Natural killer cell (primary cell): ENCODE measurements at regions not wholly inside any gene's neighbourhood (a gene's known extent, or its start where the extent isn't known, plus 50 kb on each side); places are given as distances from the start of the nearest gene placed in this dataset.

Source experiments
- ATAC-seq, 3 donors: fragments of 150-1000 bp in 2 of 3; fragments of 200-7000 bp in 1 of 3; cut with Tn5 transposase; 1 replicate in 1 of 3; 2 replicates in 2 of 3; pipeline ENCODE4 v1.10.0; 2021; ENCODE audit warnings: mild to moderate bottlenecking in 2 of 3, moderate library complexity in 2 of 3
- DNase-seq, 2 donors: peaks; one replicate each; pipeline versions ENCODE4 v3.0.0 to v3.0.0-alpha.2; 2013 to 2021; ENCODE audit warnings: mixed read lengths in 1 of 2
- H3K27ac ChIP-seq: one replicate; pipeline ENCODE4 v1.5.1; 2013; ENCODE audit warnings: mild to moderate bottlenecking, low read length
- H3K27me3 ChIP-seq: one replicate; pipeline ENCODE4 v1.6.1; 2013; ENCODE audit warnings: low read length; ENCODE audit not compliant: control insufficient read depth, insufficient read depth
- H3K36me3 ChIP-seq: one replicate; pipeline ENCODE4 v1.6.1; 2013; ENCODE audit warnings: low read length; ENCODE audit not compliant: control insufficient read depth, insufficient read depth
- H3K4me1 ChIP-seq: one replicate; pipeline ENCODE4 v1.6.1; 2013; ENCODE audit warnings: low read length; ENCODE audit not compliant: control insufficient read depth, insufficient read depth
- H3K4me3 ChIP-seq: one replicate; pipeline ENCODE4 v1.5.1; 2013; ENCODE audit warnings: low read length
- H3K9me3 ChIP-seq: one replicate; pipeline ENCODE4 v1.6.1; 2013; ENCODE audit warnings: low read length; ENCODE audit not compliant: control insufficient read depth, insufficient read depth
- H3K27ac Mint-ChIP-seq, 2 donors: one replicate each; pipeline ENCODE4 v1.8.0; 2022; ENCODE audit warnings: mild to moderate bottlenecking in 2 of 2, mixed read lengths in 2 of 2, moderate library complexity in 1 of 2
- H3K27me3 Mint-ChIP-seq, 2 donors: one replicate each; pipeline ENCODE4 v1.8.0; 2022; ENCODE audit warnings: low read depth in 2 of 2, mixed read lengths in 2 of 2
- H3K36me3 Mint-ChIP-seq: one replicate; pipeline ENCODE4 v1.8.0; 2022; ENCODE audit warnings: mixed read lengths
- H3K4me1 Mint-ChIP-seq, 2 donors: one replicate each; pipeline ENCODE4 v1.8.0; 2022; ENCODE audit warnings: mixed read lengths in 2 of 2
- H3K4me3 Mint-ChIP-seq: one replicate; pipeline ENCODE4 v1.8.0; 2022; ENCODE audit warnings: mild to moderate bottlenecking, moderate library complexity, mixed read lengths
- H3K9me3 Mint-ChIP-seq, 2 donors: one replicate each; pipeline ENCODE4 v1.8.0; 2022; ENCODE audit warnings: mixed read lengths in 2 of 2
- CTCF ChIP-seq: fragments of 200-600 bp; IDR thresholded peaks from one replicate; pipeline ENCODE4 v1.8.0; 2022; ENCODE audit warnings: antibody characterized with exemption
- WGBS: methylation state at CpG from one replicate; pipeline ENCODE4 v1.1.7; 2013; ENCODE audit warnings: missing lambda C conversion rate; ENCODE audit not compliant: insufficient coverage; 5-methylcytosine and 5-hydroxymethylcytosine counted together
- intact Hi-C: fragments of 100-400 bp; cut with micrococcal nuclease; formaldehyde crosslinking; loops from one replicate; pipeline ENCODE4 v1.14.2; 2022

GRCh38 chr2:35741556-35741955 lies 614.0 kb upstream of the CRIM1 start:
- no peak for TF ChIP-seq CTCF
- ATAC-seq: no peak
- Histone ChIP-seq H3K4me1 (no peaks in the 10 kb centered on the region), H3K36me3 (no peaks in the 10 kb centered on the region), H3K4me3 (no peak overlapping the region), H3K9me3 (no peaks in the 10 kb centered on the region), H3K27ac (no peak overlapping the region), H3K27me3 (no peaks in the 10 kb centered on the region)
- H3K4me3 Mint-ChIP-seq: no peak overlapping the region
- no peaks in the 10 kb centered on the region for H3K27me3 Mint-ChIP-seq
- H3K4me1 Mint-ChIP-seq: no peaks in the 10 kb centered on the region
- DNase-seq: no peak
- H3K27ac Mint-ChIP-seq: no peak overlapping the region
- H3K36me3 Mint-ChIP-seq: no peaks in the 10 kb centered on the region
- H3K9me3 Mint-ChIP-seq: peaks cover 11 to 15% of the 10 kb centered on the region in 2 donors
- intact Hi-C loops: no loop called here
- 72% methylated on average over 2 of the region's 2 CpGs for WGBS

GRCh38 chr2:35731674-35732073 lies 623.9 kb upstream of the CRIM1 start:
- no peaks in the 10 kb centered on the region for H3K27me3 Mint-ChIP-seq

GRCh38 chr2:35714883-35715282 lies 640.7 kb upstream of the CRIM1 start:
- H3K36me3 ChIP-seq: no peaks in the 10 kb centered on the region
- H3K27me3 ChIP-seq: no peaks in the 10 kb centered on the region
- ATAC-seq (no peak), DNase-seq (no peak)
- H3K27ac ChIP-seq: no peak overlapping the region
- Mint-ChIP-seq H3K36me3 (no peaks in the 10 kb centered on the region), H3K27ac (no peak overlapping the region), H3K27me3 (no peaks in the 10 kb centered on the region), H3K4me1 (no peaks in the 10 kb centered on the region), H3K4me3 (no peak overlapping the region), H3K9me3 (peaks cover 2 to 7% of the 10 kb centered on the region in 2 donors)
- no peak for TF ChIP-seq CTCF
- no peak overlapping the region for H3K4me3 ChIP-seq
- H3K4me1 ChIP-seq: no peaks in the 10 kb centered on the region
- 80% methylated on average over 1 of the region's 3 CpGs for WGBS
- no peaks in the 10 kb centered on the region for H3K9me3 ChIP-seq
- intact Hi-C loops: no loop called here

More at GRCh38 chr2:35731674-35732073, 623.9 kb upstream of the CRIM1 start:
- no peak for DNase-seq
- Mint-ChIP-seq H3K27ac (no peak overlapping the region), H3K4me1 (no peaks in the 10 kb centered on the region), H3K4me3 (no peak overlapping the region), H3K9me3 (peaks cover 3 to 8% of the 10 kb centered on the region in 2 donors), H3K36me3 (no peaks in the 10 kb centered on the region)
- Histone ChIP-seq H3K9me3 (no peaks in the 10 kb centered on the region), H3K36me3 (no peaks in the 10 kb centered on the region), H3K4me3 (no peak overlapping the region), H3K27me3 (no peaks in the 10 kb centered on the region), H3K4me1 (no peaks in the 10 kb centered on the region), H3K27ac (no peak overlapping the region)
- no peak for ATAC-seq
- no peak for TF ChIP-seq CTCF
- intact Hi-C loops: no loop called here

GRCh38 chr2:35708411-35708923 lies 647.1 kb upstream of the CRIM1 start:
- no peak overlapping the region for H3K4me3 ChIP-seq
- Mint-ChIP-seq H3K4me1 (no peaks in the 10 kb centered on the region), H3K36me3 (no peaks in the 10 kb centered on the region), H3K9me3 (peaks cover 2% of the 10 kb centered on the region in 2 donors), H3K27ac (no peak overlapping the region), H3K4me3 (no peak overlapping the region), H3K27me3 (no peaks in the 10 kb centered on the region)
- no peaks in the 10 kb centered on the region for H3K4me1 ChIP-seq
- 100% methylated on average over 2 of the region's 2 CpGs for whole genome bisulfite sequencing
- no peaks in the 10 kb centered on the region for H3K9me3 ChIP-seq
- DNase-seq: no peak
- intact Hi-C loops: no loop called here
- TF ChIP-seq CTCF: no peak
- no peak overlapping the region for H3K27ac ChIP-seq
- H3K36me3 ChIP-seq: no peaks in the 10 kb centered on the region
- ATAC-seq: no peak
- no peaks in the 10 kb centered on the region for H3K27me3 ChIP-seq
